NCI-H1436 (cell line): ENCODE measurements at regions not wholly inside any gene's neighbourhood (a gene's known extent, or its start where the extent isn't known, plus 50 kb on each side); places are given as distances from the start of the nearest gene placed in this dataset.

Source experiments
- DNase-seq: peaks from one replicate; lab custom pipeline; 2025; lab: John Stamatoyannopoulos, UW

DNA sequence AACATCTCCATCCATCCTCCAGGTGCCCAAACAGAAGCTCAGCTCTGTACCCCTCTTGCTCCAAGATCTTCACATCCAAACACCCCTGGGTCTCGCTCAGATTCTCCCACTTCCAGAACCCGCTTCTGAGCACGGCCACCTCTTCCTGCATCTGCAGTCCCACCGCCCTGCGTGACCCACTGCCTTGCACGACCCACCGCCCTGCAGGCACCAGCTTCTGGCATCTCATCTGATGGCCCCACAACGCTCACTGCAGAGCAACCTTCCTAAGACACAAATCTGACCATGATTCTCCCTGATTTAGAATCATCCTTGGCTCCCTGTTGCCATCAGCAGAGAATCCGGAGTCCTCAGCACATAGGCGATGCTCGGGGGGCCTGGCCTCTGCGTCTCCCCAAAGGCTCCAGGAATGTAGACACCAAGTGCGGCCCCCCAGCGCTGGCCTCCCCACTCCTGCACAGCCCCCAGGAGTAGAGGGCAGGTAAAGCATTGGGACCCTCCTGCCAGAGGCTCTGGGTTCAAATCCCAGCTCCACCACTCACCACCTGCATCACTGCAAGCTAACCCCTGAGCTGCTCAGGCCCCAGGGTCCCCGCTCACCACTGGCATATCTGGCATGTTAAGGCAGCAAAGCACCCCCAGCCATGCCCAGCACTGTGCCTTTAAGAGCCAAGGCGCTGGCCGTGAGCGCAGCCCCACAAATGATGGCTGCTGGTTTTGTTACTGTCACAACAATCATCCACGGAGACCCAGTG lies 459.3 kb downstream of the BRD1 start:
- DNase-seq: no peak

- no peak for DNase-seq
These were observed 460.5 kb downstream of the BRD1 start for GRCh38 chr22:49367041-49367697.

- no peak for DNase-seq
These were observed 461.2 kb downstream of the BRD1 start for GRCh38 chr22:49366437-49366836.

DNA sequence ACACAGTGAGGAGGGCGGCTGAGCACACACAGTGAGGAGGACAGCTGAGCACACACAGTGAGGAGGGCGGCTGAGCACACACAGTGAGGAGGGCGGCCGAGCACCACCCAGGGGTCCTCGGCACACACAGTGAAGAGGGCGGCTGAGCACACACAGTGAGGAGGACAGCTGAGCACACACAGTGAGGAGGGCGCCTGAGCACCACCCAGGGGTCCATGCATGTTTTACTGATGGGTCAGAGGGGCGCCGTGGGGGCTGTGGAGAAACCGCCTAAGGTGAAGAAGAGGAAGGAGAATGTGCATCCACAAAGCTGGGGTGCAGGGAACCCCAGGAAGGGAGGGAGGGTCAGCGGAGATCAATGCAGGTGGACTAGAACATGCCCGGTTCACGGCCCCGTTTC lies 461.8 kb downstream of the BRD1 start:
- DNase-seq: no peak

GRCh38 chr22:49365191-49365837 lies 462.4 kb downstream of the BRD1 start:
- DNase-seq: no peak

- DNase-seq: no peak
These were observed 463.3 kb downstream of the BRD1 start for GRCh38 chr22:49364398-49364797.

DNA sequence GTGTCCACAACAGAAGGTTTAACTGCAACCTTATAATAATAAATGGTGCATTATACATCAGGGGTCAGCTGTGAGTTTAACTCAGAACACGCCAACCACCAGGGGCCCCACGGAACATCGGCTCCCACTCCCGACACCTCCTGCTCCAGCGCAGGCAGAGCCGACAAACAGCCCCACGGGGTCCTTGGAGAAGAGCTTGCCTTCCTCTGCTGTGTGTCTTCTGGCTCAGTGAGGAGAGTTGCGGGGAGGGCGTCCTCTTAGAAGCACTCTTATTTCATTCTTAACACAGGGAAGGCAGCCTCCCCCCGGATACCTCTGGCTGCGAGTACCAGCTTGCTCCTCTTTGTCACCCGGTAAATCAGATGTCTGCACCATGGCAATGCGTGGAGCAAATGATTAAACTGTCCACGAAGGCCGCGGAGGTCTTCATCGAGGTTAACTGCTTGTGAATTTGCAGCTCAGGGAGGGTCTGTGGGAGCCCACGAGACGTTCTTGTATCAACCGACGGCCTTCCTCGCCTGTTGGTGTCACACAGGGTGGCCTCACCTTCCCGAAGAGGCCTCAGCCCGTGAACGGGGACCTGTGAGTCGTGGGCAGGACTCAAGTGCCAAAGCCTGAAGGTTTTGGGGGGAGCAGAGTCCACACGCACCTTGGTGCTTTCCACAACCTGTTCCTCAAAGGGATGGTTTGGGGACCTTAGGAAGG lies 464.0 kb downstream of the BRD1 start:
- no peak for DNase-seq

GRCh38 chr22:49362211-49362839 lies 465.3 kb downstream of the BRD1 start:
- no peak for DNase-seq

DNA sequence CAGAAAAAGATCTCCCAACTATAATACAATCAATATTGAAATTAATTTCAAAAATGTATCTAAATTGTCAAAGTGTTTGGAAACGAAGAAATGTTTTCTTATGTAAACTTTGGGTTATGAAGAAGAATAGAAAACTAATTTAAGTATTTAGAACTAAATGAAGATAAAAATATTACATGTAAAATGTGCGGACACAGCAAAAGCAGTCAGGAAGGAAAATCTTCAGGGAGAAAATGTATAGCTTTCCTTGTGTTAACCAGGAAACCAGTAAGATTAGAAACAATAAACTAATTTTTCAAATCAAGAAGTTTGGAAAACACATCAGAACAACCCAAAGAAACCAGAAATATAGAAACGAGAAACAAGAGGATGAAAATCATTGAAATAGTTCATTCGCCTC lies 466.5 kb downstream of the BRD1 start:
- DNase-seq: no peak

DNA sequence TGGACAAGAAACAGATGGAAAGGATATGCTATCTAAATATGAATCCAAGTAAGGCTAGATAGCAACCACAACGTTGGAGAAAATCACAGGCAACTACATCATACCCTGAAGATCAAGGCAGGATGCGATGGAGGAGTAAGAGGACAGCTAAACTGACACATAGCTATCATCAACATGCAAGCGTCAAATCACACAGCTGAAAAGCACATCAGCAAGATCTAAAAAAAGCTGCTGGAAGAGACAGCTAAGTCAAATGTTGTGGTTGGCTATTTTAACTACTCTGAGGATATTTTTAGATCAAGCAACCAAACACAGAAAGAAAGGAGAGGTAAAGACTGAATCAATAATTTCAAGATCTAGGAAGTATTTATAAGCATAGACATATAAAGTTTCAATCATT lies 466.9 kb downstream of the BRD1 start:
- no peak for DNase-seq

- DNase-seq: no peak
These were observed 468.6 kb downstream of the BRD1 start for GRCh38 chr22:49359076-49359475.

DNA sequence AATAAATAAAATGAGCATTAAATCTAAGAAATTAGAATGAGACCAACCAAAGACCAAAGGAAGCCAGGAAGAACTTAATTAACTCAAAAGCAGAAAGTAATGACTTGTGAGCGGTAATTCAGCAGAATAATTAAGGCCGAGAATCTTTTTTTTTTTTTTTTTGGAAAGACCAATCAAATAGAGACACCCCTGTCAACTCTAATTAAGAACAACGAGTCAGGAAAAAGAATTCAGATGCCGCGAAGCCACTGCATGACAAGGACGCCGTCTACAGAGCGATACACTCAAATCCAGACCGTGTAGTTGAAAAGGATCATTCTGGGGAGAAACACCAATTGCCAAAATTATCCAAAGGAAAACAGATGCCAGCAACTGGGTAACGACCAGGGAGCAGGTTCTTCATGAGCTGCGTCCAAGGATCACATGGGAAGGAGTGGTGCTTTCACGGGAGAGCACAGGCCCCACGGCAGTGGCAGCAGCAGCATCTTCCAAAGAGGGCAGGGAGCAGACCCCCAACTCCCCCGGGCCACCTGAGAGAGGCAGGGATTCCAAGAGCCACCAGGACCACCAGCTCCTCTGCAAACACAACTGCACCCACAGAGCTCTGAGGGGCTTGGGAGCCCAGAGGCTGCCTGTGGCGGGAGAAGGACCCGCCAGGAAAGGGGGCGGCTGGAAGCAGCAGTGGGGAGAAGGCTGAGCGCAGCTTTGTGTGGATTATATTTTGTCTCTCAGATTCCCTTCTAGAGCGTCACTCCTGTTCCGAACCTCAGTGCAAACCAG lies 469.8 kb downstream of the BRD1 start:
- DNase-seq: no peak

- no peak for DNase-seq
These were observed 471.2 kb downstream of the BRD1 start for GRCh38 chr22:49356428-49356827.

DNA sequence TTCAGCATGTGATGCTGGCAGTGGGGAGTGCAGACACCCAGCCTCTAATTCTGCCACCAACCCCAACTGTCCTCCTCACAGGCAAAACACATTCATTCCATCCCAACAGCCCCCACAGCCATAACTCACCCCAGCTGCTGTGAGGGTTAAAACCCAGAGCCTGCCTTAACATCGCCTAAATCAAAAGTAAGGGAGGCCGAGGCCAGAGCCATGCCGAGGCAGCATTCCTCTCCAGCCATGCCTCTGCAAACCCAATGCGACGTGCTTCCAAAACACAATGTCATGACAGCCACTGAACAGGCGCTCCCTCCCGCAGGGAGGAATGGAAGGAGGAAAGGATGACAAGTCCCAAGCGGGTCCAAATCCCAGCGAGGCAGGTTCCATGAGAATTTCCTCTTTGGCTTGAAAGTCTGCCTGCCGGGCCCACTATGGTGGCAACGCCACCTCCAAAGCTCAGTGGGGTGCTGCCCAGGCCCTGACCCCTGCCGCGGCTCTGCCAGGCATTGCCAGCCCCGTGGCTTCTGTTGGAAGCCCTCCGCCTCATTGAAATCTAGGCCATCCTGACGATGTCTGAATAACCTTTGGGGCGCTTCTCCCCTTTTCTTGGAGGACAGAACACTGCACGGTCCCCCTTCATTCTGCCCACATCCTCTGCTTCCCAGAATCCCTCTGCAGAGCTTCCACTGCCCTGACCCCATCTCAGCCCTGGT lies 472.3 kb downstream of the BRD1 start:
- no peak for DNase-seq

DNA sequence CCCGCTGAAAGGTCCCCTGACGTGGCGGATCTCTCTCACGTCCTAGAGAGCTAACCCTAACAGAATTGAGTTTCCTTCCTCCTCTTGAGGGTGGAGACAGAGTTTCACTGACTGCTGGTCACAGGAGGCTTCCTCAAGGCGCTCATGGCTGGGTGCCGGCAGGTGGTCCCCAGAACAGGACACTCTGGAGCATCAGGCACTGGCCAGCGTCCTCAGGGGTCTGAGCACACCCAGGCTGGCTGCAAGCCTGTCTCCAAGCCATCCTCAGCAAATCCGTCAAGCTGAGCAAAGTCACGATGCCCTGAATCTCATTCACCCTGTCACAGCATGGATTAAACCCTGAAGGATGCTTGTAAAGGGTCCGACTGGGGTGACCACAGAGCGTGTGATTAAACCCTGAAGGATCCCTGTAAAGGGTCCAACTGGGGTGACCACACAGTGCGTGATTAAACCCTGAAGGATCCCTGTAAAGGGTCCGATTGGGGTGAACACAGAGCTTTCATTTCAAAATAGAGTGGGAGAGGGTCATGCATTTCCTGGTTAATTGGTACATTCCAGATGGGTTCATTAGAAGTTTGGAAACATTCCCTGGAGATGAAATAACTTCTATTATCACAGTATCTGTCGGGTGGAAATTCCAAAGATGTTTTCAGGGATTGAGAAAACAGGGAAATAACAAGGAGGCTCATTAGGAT lies 473.0 kb downstream of the BRD1 start:
- no peak for DNase-seq

GRCh38 chr22:49353235-49353634 lies 474.4 kb downstream of the BRD1 start:
- no peak for DNase-seq

GRCh38 chr22:49352361-49353169 lies 475.1 kb downstream of the BRD1 start:
- no peak for DNase-seq

DNA sequence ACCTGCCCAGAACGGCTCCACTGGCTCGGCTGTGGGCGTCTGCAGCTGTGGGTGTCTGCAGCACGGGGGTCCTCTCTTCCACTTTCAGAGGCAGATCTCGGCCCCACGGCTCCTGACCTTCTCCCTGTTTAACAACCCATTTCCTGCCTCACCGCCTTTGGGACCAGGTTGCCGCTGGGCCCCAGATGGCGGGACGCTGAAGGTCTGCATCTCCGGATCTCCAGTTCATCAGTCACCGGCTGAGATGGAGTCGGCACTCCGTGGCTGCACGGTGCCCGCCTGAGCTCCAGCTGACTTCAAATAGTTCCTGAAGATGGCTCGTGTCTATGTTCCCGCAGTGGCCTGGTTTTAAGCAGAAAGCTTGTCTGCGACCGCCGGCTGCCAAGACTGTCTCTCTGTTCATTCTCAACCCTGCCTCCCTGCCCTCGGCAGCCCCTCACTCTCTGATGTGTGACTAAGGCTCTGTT lies 475.9 kb downstream of the BRD1 start:
- DNase-seq: no peak

GRCh38 chr22:49350441-49351121 lies 477.1 kb downstream of the BRD1 start:
- no peak for DNase-seq
